Esophagus muscularis mucosa (tissue), 4 donors: ENCODE measurements at regions not wholly inside any gene's neighbourhood (a gene's known extent, or its start where the extent isn't known, plus 50 kb on each side); places are given as distances from the start of the nearest gene placed in this dataset.

Experiments
- DNase-seq: peaks from one replicate; pipeline ENCODE4 v3.0.0-alpha.2; 2017; ENCODE audit errors: extremely low spot score
- H3K27ac ChIP-seq, 4 donors: fragments of 200-600 bp; sonication (generic); replicated peaks in 1 of 4; 1 replicate in 3 of 4; 2 replicates in 1 of 4; pipeline ENCODE4 v1.5.1; 2016 to 2019; ENCODE audit warnings: mild to moderate bottlenecking in 1 of 4
- H3K27me3 ChIP-seq, 4 donors: fragments of 200-600 bp; sonication (generic); one replicate each; pipeline versions ENCODE4 v1.5.1 to v1.6.0; 2016 to 2019
- H3K36me3 ChIP-seq, 4 donors: fragments of 200-600 bp; sonication (generic); one replicate each; pipeline ENCODE4 v1.5.1; 2016 to 2019
- H3K4me1 ChIP-seq, 4 donors: fragments of 200-600 bp; sonication (generic); one replicate each; pipeline ENCODE4 v1.5.1; 2016 to 2019
- H3K4me3 ChIP-seq, 4 donors: fragments of 200-600 bp; sonication (generic); 1 replicate in 2 of 4; 2 replicates in 2 of 4; pipeline ENCODE4 v1.5.1; 2016 to 2019; ENCODE audit warnings: mild to moderate bottlenecking in 4 of 4, moderate library complexity in 1 of 4
- H3K9me3 ChIP-seq, 4 donors: fragments of 200-600 bp; sonication (generic); 1 replicate in 3 of 4; 2 replicates in 1 of 4; pipeline ENCODE4 v1.5.1; 2016 to 2019
- EP300 ChIP-seq: sonication (generic); formaldehyde crosslinking; IDR thresholded peaks from one replicate; pipeline ENCODE4 v1.6.1; 2017; ENCODE audit warnings: antibody characterized with exemption
- POLR2A ChIP-seq: fragments of 450-650 bp; IDR thresholded peaks from one replicate; pipeline ENCODE4 v1.6.1; 2017; ENCODE audit warnings: antibody characterized with exemption, moderate library complexity, mild to moderate bottlenecking, low read depth
- POLR2AphosphoS5 ChIP-seq, 2 donors: sonication (generic); formaldehyde crosslinking; IDR thresholded peaks; one replicate each; pipeline ENCODE4 v1.6.1; 2017; ENCODE audit warnings: antibody characterized with exemption in 2 of 2
- WGBS: methylation state at CpG from one replicate; pipeline ENCODE4 v1.1.5; 2018; 5-methylcytosine and 5-hydroxymethylcytosine counted together
- intact Hi-C: fragments of 100-400 bp; cut with DNase I; formaldehyde crosslinking; loops from one replicate; pipeline ENCODE4 v1.15.1; 2023
- TF ChIP-seq, protein P1 (sequence below), 3 experiments: fragments of 200-600 bp in 2 of 3; fragments of 450-650 bp in 1 of 3; sonication (generic) in 2 of 3; IDR thresholded peaks; one replicate each; pipeline ENCODE4 v1.5.1; 2017 to 2019; ENCODE audit warnings: antibody characterized with exemption in 3 of 3, mild to moderate bottlenecking in 2 of 3, moderate library complexity in 1 of 3

DNA sequence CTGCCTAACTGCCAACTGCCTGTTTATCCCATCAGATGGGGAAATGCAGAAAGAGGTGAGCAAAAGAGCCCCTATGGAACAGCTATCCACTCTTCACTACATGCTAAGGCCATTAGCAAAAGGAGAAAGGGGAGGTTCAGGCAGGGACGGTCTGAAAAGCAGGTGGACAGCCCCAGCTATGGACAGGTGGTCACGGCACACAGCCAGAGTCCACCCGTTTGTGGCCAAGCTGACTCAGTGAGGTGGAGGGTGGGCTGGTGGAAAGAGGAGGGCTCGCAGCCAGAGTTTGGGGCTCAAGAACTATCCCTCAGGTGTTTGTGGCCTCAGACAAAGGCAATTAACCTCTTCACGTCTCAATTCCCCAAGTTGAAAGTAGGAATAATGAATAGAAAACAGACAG lies 148.9 kb upstream of the UBE2E1 start:
- WGBS: 85% methylated on average over 5 of the region's 5 CpGs
- H3K27me3 ChIP-seq: no peaks in the 10 kb centered on the region
- TF ChIP-seq, protein P1, sequence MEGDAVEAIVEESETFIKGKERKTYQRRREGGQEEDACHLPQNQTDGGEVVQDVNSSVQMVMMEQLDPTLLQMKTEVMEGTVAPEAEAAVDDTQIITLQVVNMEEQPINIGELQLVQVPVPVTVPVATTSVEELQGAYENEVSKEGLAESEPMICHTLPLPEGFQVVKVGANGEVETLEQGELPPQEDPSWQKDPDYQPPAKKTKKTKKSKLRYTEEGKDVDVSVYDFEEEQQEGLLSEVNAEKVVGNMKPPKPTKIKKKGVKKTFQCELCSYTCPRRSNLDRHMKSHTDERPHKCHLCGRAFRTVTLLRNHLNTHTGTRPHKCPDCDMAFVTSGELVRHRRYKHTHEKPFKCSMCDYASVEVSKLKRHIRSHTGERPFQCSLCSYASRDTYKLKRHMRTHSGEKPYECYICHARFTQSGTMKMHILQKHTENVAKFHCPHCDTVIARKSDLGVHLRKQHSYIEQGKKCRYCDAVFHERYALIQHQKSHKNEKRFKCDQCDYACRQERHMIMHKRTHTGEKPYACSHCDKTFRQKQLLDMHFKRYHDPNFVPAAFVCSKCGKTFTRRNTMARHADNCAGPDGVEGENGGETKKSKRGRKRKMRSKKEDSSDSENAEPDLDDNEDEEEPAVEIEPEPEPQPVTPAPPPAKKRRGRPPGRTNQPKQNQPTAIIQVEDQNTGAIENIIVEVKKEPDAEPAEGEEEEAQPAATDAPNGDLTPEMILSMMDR (IDR thresholded peaks at IDR 0.05): no peak
- TF ChIP-seq POLR2AphosphoS5 (IDR thresholded peaks at IDR 0.05): no peak
- TF ChIP-seq POLR2A: no peak
- no peak for TF ChIP-seq EP300

GRCh38 chr3:23657647-23658046 lies 148.1 kb upstream of the UBE2E1 start:
- intact Hi-C loops: no loop called here
- Histone ChIP-seq H3K4me3 (no peak overlapping the region), H3K27ac (no peak overlapping the region), H3K9me3 (peaks cover 0 to 6% (median 0%) of the 10 kb centered on the region in 4 donors), H3K4me1 (peaks cover 0 to 4% (median 0%) of the 10 kb centered on the region in 4 donors), H3K36me3 (no peaks in the 10 kb centered on the region), H3K27me3 (no peaks in the 10 kb centered on the region)
- DNase-seq: no peak
- TF ChIP-seq POLR2A (no peak), POLR2AphosphoS5 (IDR thresholded peaks at IDR 0.05) (no peak), EP300 (no peak)
- TF ChIP-seq, protein P1 (IDR thresholded peaks at IDR 0.05): no peak
- WGBS: 96% methylated on average over 3 of the region's 3 CpGs

More for the DNA sequence above, 148.9 kb upstream of the UBE2E1 start:
- intact Hi-C loops: no loop called here
- Histone ChIP-seq H3K36me3 (no peaks in the 10 kb centered on the region), H3K27ac (no peak overlapping the region), H3K4me1 (peaks cover 0 to 4% (median 0%) of the 10 kb centered on the region in 4 donors), H3K9me3 (peaks cover 0 to 6% (median 0%) of the 10 kb centered on the region in 4 donors), H3K4me3 (no peak overlapping the region)
- DNase-seq: no peak

DNA sequence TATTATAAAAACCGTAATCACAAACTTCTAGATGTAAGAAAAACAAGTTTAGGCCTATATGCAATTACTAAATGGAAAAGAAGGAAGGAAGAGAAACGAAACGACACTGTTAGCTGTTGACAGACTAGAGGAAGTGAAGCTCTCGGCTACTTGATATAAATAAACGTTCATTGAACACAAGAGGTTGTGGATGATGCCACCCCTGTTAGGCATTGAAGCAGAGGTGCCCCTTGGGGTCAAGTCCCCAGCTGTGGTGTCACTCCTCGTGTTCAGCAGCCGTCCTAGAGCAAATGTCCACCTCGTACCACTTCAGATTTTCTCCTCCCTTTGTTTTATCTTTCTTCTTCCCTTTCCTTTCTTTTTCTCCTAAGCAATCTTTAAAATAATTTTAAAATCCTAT lies 146.5 kb upstream of the UBE2E1 start:
- DNase-seq: no peak
- H3K27me3 ChIP-seq: no peaks in the 10 kb centered on the region
- intact Hi-C loops: no loop called here
- WGBS: 60% methylated on average over 8 of the region's 8 CpGs
- no peak overlapping the region for H3K27ac ChIP-seq
- TF ChIP-seq, protein P1 (IDR thresholded peaks at IDR 0.05): no peak
- peaks cover 0 to 11% (median 6%) of the 10 kb centered on the region in 4 donors for H3K4me1 ChIP-seq
- H3K9me3 ChIP-seq: peaks cover 0 to 6% (median 0%) of the 10 kb centered on the region in 4 donors
- no peaks in the 10 kb centered on the region for H3K36me3 ChIP-seq
- no peak overlapping the region for H3K4me3 ChIP-seq

GRCh38 chr3:23659840-23660430 lies 145.8 kb upstream of the UBE2E1 start:
- DNase-seq: no peak
- H3K9me3 ChIP-seq: peaks cover 0 to 6% (median 0%) of the 10 kb centered on the region in 4 donors
- H3K27me3 ChIP-seq: no peaks in the 10 kb centered on the region
- peaks cover 0 to 11% (median 6%) of the 10 kb centered on the region in 4 donors for H3K4me1 ChIP-seq
- intact Hi-C loops: no loop called here
- H3K36me3 ChIP-seq: no peaks in the 10 kb centered on the region
- H3K4me3 ChIP-seq: no peak overlapping the region
- no peak overlapping the region for H3K27ac ChIP-seq
- 96% methylated on average over 5 of the region's 5 CpGs for WGBS
- TF ChIP-seq POLR2AphosphoS5 (IDR thresholded peaks at IDR 0.05) (no peak), EP300 (no peak), POLR2A (no peak)
- TF ChIP-seq, protein P1 (IDR thresholded peaks at IDR 0.05): no peak

DNA sequence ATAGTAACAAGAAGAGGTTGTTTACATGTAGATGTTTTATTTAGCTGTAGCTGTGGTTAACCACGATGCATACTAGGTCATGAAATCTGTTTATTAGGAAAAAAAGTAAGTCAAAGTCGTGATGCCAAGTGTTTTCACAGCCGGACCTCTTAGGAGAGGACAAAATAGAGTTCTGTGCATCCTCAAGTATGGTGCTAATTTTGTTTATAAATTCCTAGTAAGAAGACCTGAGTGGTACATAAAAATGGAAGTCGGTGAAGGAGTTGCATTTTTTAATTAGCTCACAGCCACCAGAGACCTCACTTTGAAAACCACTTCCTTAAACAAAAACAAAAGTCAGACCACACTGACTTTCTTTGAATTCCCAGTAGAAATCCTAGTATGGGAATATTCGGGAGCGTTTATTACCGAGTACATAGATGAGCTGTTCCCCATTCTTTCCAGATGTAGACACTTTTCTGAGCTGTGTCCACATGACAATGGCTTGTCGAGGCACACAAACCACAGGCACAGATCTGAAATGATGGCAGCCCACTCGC lies 143.6 kb upstream of the UBE2E1 start:
- 82% methylated on average over 9 of the region's 9 CpGs for WGBS
- no peak overlapping the region for H3K27ac ChIP-seq

More for the DNA sequence above, 143.6 kb upstream of the UBE2E1 start:
- intact Hi-C loops: no loop called here
- Histone ChIP-seq H3K9me3 (no peaks in the 10 kb centered on the region), H3K4me1 (peaks cover 0 to 11% (median 4%) of the 10 kb centered on the region in 4 donors), H3K27me3 (no peaks in the 10 kb centered on the region), H3K4me3 (no peak overlapping the region), H3K36me3 (no peaks in the 10 kb centered on the region)
- no peak for DNase-seq
- TF ChIP-seq, protein P1 (IDR thresholded peaks at IDR 0.05): no peak
- TF ChIP-seq POLR2AphosphoS5 (IDR thresholded peaks at IDR 0.05) (no peak), EP300 (no peak), POLR2A (no peak)
